Astrocyte (in vitro differentiated cells and primary cell): ENCODE measurements at regions not wholly inside any gene's neighbourhood (a gene's known extent, or its start where the extent isn't known, plus 50 kb on each side); places are given as distances from the start of the nearest gene placed in this dataset.

Source experiments
- CTCF ChIP-seq: IDR thresholded peaks from 2 replicates; pipeline ENCODE4 v1.5.1; 2011; ENCODE audit warnings: low read depth, mild to moderate bottlenecking, inconsistent platforms, low read length, moderate library complexity; ENCODE audit not compliant: insufficient read depth
- EZH2 ChIP-seq: IDR thresholded peaks from 2 replicates; pipeline ENCODE4 v1.6.1; 2012; ENCODE audit warnings: mild to moderate bottlenecking, low read length, inconsistent platforms; ENCODE audit not compliant: insufficient read depth

- TF ChIP-seq CTCF: no peak
- no peak for TF ChIP-seq EZH2
Observed at GRCh38 chr3:36309092-36309491, 71.2 kb upstream of the STAC start.
